Activated B cell treated with CpG ODN at 0.5 μM for 24 hours (primary cell): ENCODE measurements at regions not wholly inside any gene's neighbourhood (a gene's known extent, or its start where the extent isn't known, plus 50 kb on each side); places are given as distances from the start of the nearest gene placed in this dataset.
A peak's percentile ranks its signal among the peaks of the same experiment; 100 is the strongest.

Experiments
- ATAC-seq: fragments of 200-7000 bp; cut with Tn5 transposase; one replicate; pipeline ENCODE4 v1.10.0; 2021; ENCODE audit warnings: low read depth, mild to moderate bottlenecking, moderate library complexity
- CTCF ChIA-PET: fragments of 350-600 bp; sonication (Branson Sonifier 250); formaldehyde crosslinking; loops from one replicate; lab custom pipeline; 2021; ENCODE audit warnings: antibody characterized with exemption; lab: Charles Lee
- POLR2A ChIA-PET: fragments of 350-600 bp; sonication (Branson Sonifier 250); formaldehyde crosslinking; loops from one replicate; lab custom pipeline; 2021; ENCODE audit warnings: antibody characterized with exemption; lab: Charles Lee
- DNase-seq: peaks from one replicate; pipeline ENCODE4 v3.0.0; 2022
- H3K27ac Mint-ChIP-seq: one replicate; pipeline ENCODE4 v1.8.0; 2020; ENCODE audit warnings: mixed read lengths
- H3K27me3 Mint-ChIP-seq: one replicate; pipeline ENCODE4 v1.8.0; 2021; ENCODE audit warnings: mixed read lengths
- H3K36me3 Mint-ChIP-seq: one replicate; pipeline ENCODE4 v1.8.0; 2021; ENCODE audit warnings: low read depth, mixed read lengths
- H3K4me1 Mint-ChIP-seq: one replicate; pipeline ENCODE4 v1.8.0; 2021; ENCODE audit warnings: mixed read lengths
- H3K4me3 Mint-ChIP-seq: one replicate; pipeline ENCODE4 v1.8.0; 2020; ENCODE audit warnings: mild to moderate bottlenecking, mixed read lengths
- H3K9me3 Mint-ChIP-seq: one replicate; pipeline ENCODE4 v1.8.0; 2020; ENCODE audit warnings: mixed read lengths
- CTCF ChIP-seq: fragments of 200-600 bp; IDR thresholded peaks from one replicate; pipeline ENCODE4 v1.8.0; 2022; ENCODE audit warnings: antibody characterized with exemption, mild to moderate bottlenecking
- intact Hi-C: fragments of 100-400 bp; cut with micrococcal nuclease; formaldehyde crosslinking; loops from one replicate; pipeline ENCODE4 v1.15.1; 2024

- Mint-ChIP-seq H3K27me3 (peaks cover 39% of the 10 kb centered on the region), H3K4me3 (peak overlapping the region; percentile 29), H3K36me3 (no peaks in the 10 kb centered on the region), H3K27ac (no peak overlapping the region), H3K9me3 (peaks cover 3% of the 10 kb centered on the region), H3K4me1 (peaks cover 8% of the 10 kb centered on the region)
- no peak for DNase-seq
- POLR2A ChIA-PET: no interaction called here
- no peak for TF ChIP-seq CTCF
- intact Hi-C loops: no loop called here
- no peak for ATAC-seq
- CTCF ChIA-PET: no interaction called here
Measured at GRCh38 chr11:69925366-69926196, 106.4 kb upstream of the FGF3 start.

GRCh38 chr11:69926376-69927050 lies 107.3 kb upstream of the FGF3 start:
- no peak overlapping the region for H3K4me3 Mint-ChIP-seq
- ATAC-seq (no peak), DNase-seq (no peak)
- POLR2A ChIA-PET: interaction anchor here (0.6 kb wide), 1 partner anchor 13 kb away, joined by 6 read pairs; no protein-coding TSS in a partner anchor
- intact Hi-C loops: no loop called here
- H3K4me1 Mint-ChIP-seq: peaks cover 8% of the 10 kb centered on the region
- no peak for TF ChIP-seq CTCF
- H3K27me3 Mint-ChIP-seq: peaks cover 41% of the 10 kb centered on the region
- H3K9me3 Mint-ChIP-seq: peaks cover 3% of the 10 kb centered on the region
- H3K27ac Mint-ChIP-seq: no peak overlapping the region
- no peaks in the 10 kb centered on the region for H3K36me3 Mint-ChIP-seq
- CTCF ChIA-PET: no interaction called here

- ATAC-seq (no peak), DNase-seq (no peak)
- intact Hi-C loops: no loop called here
- ChIA-PET CTCF (no interaction called here), POLR2A (no interaction called here)
- Mint-ChIP-seq H3K4me1 (peaks cover 8% of the 10 kb centered on the region), H3K36me3 (no peaks in the 10 kb centered on the region), H3K4me3 (no peak overlapping the region), H3K27me3 (peaks cover 36% of the 10 kb centered on the region), H3K9me3 (peaks cover 3% of the 10 kb centered on the region), H3K27ac (no peak overlapping the region)
- no peak for TF ChIP-seq CTCF
Measured at GRCh38 chr11:69928121-69928520, 108.9 kb upstream of the FGF3 start.

- no peak for TF ChIP-seq CTCF
- Mint-ChIP-seq H3K36me3 (no peaks in the 10 kb centered on the region), H3K4me3 (no peak overlapping the region), H3K9me3 (peaks cover 3% of the 10 kb centered on the region), H3K4me1 (peaks cover 8% of the 10 kb centered on the region), H3K27me3 (peaks cover 32% of the 10 kb centered on the region), H3K27ac (no peak overlapping the region)
- intact Hi-C loops: no loop called here
- ATAC-seq: no peak
- ChIA-PET CTCF (no interaction called here), POLR2A (no interaction called here)
- DNase-seq: no peak
Measured at GRCh38 chr11:69928975-69929374, 109.8 kb upstream of the FGF3 start.
